HG03175 (cell line): ENCODE measurements at regions not wholly inside any gene's neighbourhood (a gene's known extent, or its start where the extent isn't known, plus 50 kb on each side); places are given as distances from the start of the nearest gene placed in this dataset.

Experiments
- ATAC-seq: cut with Tn5 transposase; IDR thresholded peaks from one replicate; pipeline ENCODE4 v1.9.1; 2021; ENCODE audit warnings: mild to moderate bottlenecking, moderate library complexity; ENCODE audit not compliant: unreplicated experiment

- no peak for ATAC-seq
These were observed 115.5 kb downstream of the PAPOLA start for GRCh38 chr14:96617635-96618034.

GRCh38 chr14:96622926-96623325, 120.7 kb downstream of the PAPOLA start:
- no peak for ATAC-seq

GRCh38 chr14:96623676-96624484, 121.7 kb downstream of the PAPOLA start:
- no peak for ATAC-seq

- no peak for ATAC-seq
These were observed 122.7 kb downstream of the PAPOLA start for GRCh38 chr14:96624661-96625425.

GRCh38 chr14:96625426-96625985, 123.3 kb downstream of the PAPOLA start:
- no peak for ATAC-seq

GRCh38 chr14:96626121-96626768, 124.1 kb downstream of the PAPOLA start:
- ATAC-seq = no peak

- no peak for ATAC-seq
These were observed 124.7 kb downstream of the PAPOLA start for GRCh38 chr14:96626916-96627315.

GRCh38 chr14:96627386-96627785, 125.2 kb downstream of the PAPOLA start:
- no peak for ATAC-seq

GRCh38 chr14:96627811-96628775, 125.9 kb downstream of the PAPOLA start:
- no peak for ATAC-seq

- no peak for ATAC-seq
These were observed 126.9 kb downstream of the PAPOLA start for GRCh38 chr14:96629082-96629481.

- ATAC-seq = no peak
These were observed 127.5 kb downstream of the PAPOLA start for GRCh38 chr14:96629558-96630222.

- no peak for ATAC-seq
These were observed 128.1 kb downstream of the PAPOLA start for GRCh38 chr14:96630281-96630680.

GRCh38 chr14:96631030-96631429, 128.8 kb downstream of the PAPOLA start:
- ATAC-seq = no peak

GRCh38 chr14:96631621-96632362, 129.6 kb downstream of the PAPOLA start:
- no peak for ATAC-seq

- no peak for ATAC-seq
These were observed 130.2 kb downstream of the PAPOLA start for GRCh38 chr14:96632363-96632758.

- ATAC-seq = no peak
These were observed 130.9 kb downstream of the PAPOLA start for GRCh38 chr14:96633096-96633495.

- ATAC-seq = no peak
These were observed 132.3 kb downstream of the PAPOLA start for GRCh38 chr14:96634481-96634880.

- ATAC-seq = no peak
These were observed 132.7 kb downstream of the PAPOLA start for GRCh38 chr14:96634896-96635295.

GRCh38 chr14:96635850-96636249, 133.7 kb downstream of the PAPOLA start:
- ATAC-seq = no peak
